ENCODE measurements at regions not wholly inside any gene's neighbourhood (a gene's known extent, or its start where the extent isn't known, plus 50 kb on each side); places are given as distances from the start of the nearest gene placed in this dataset.

DNA sequence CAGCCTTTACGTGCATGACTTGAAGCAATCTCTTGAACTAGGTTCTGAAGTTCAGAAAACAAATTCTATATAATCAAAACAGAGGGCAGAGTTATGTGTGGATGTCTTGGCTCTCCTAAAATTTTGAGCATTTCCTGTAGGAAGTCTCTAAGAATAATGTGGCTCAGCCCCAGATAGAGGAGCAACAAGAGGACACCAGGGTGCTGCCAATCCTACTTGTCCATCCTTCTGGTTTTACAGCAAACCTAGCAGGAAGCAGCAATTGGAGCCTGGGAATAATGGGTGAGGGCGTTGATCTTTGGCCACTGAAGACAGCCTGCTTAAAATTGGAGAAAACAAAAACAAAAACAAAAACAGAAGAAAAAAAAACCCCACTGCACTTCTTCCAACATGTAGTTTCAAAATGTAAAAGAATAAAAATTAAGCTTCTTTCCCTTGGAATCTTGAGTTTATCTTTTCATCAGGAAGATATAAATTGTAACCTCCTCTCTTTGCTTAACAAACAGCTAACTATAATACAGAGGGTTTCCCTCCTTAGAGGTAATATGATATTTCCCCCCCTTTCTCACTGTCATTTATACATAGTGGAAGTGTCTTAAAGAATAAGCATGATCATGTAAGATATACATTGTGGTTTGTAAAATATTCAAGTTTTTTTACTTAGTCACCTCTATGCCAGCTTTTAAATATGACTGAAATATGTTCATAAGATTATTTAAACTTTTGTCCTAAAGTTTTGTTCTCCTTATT is 130.6 kb downstream of the FBXO8 start:
- no peak overlapping the region for H3K4me3 ChIP-seq
- H3K4me1 ChIP-seq: peaks cover 4% of the 10 kb centered on the region
- no peaks in the 10 kb centered on the region for H3K27me3 ChIP-seq
- H3K27ac ChIP-seq: no peak overlapping the region
- DNase-seq (ENCODE audit: low spot score in 2 of 2): no peak
- WGBS: 51% methylated on average over 2 of the region's 2 CpGs
- H3K36me3 ChIP-seq: no peaks in the 10 kb centered on the region
- no peaks in the 10 kb centered on the region for H3K9me3 ChIP-seq
- TF ChIP-seq, protein P1, sequence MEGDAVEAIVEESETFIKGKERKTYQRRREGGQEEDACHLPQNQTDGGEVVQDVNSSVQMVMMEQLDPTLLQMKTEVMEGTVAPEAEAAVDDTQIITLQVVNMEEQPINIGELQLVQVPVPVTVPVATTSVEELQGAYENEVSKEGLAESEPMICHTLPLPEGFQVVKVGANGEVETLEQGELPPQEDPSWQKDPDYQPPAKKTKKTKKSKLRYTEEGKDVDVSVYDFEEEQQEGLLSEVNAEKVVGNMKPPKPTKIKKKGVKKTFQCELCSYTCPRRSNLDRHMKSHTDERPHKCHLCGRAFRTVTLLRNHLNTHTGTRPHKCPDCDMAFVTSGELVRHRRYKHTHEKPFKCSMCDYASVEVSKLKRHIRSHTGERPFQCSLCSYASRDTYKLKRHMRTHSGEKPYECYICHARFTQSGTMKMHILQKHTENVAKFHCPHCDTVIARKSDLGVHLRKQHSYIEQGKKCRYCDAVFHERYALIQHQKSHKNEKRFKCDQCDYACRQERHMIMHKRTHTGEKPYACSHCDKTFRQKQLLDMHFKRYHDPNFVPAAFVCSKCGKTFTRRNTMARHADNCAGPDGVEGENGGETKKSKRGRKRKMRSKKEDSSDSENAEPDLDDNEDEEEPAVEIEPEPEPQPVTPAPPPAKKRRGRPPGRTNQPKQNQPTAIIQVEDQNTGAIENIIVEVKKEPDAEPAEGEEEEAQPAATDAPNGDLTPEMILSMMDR (IDR thresholded peaks at IDR 0.05): no peak
- no peak for TF ChIP-seq EP300 (IDR thresholded peaks at IDR 0.05)
- no peak for TF ChIP-seq POLR2A (IDR thresholded peaks at IDR 0.05)
- TF ChIP-seq POLR2AphosphoS5 (IDR thresholded peaks at IDR 0.05): no peak

- no peak for DNase-seq (ENCODE audit: low spot score in 2 of 2)
- Histone ChIP-seq H3K9me3 (no peaks in the 10 kb centered on the region), H3K4me3 (no peak overlapping the region), H3K27ac (no peak overlapping the region), H3K27me3 (no peaks in the 10 kb centered on the region), H3K36me3 (no peaks in the 10 kb centered on the region), H3K4me1 (no peaks in the 10 kb centered on the region)
- WGBS: 77% methylated on average over 2 of the region's 2 CpGs
- TF ChIP-seq POLR2A (IDR thresholded peaks at IDR 0.05) (no peak), EP300 (IDR thresholded peaks at IDR 0.05) (no peak), POLR2AphosphoS5 (IDR thresholded peaks at IDR 0.05) (no peak)
- TF ChIP-seq, protein P1 (IDR thresholded peaks at IDR 0.05): no peak
Observed at GRCh38 chr4:174147863-174148262, 135.6 kb downstream of the FBXO8 start.

GRCh38 chr4:174144106-174144505 is 139.4 kb downstream of the FBXO8 start:
- Histone ChIP-seq H3K4me1 (no peaks in the 10 kb centered on the region), H3K36me3 (no peaks in the 10 kb centered on the region), H3K4me3 (no peak overlapping the region), H3K27me3 (no peaks in the 10 kb centered on the region), H3K27ac (no peak overlapping the region), H3K9me3 (no peaks in the 10 kb centered on the region)
- TF ChIP-seq EP300 (IDR thresholded peaks at IDR 0.05) (no peak), POLR2AphosphoS5 (IDR thresholded peaks at IDR 0.05) (no peak), POLR2A (IDR thresholded peaks at IDR 0.05) (no peak)
- TF ChIP-seq, protein P1 (IDR thresholded peaks at IDR 0.05): no peak
- DNase-seq (ENCODE audit: low spot score in 2 of 2): no peak

DNA sequence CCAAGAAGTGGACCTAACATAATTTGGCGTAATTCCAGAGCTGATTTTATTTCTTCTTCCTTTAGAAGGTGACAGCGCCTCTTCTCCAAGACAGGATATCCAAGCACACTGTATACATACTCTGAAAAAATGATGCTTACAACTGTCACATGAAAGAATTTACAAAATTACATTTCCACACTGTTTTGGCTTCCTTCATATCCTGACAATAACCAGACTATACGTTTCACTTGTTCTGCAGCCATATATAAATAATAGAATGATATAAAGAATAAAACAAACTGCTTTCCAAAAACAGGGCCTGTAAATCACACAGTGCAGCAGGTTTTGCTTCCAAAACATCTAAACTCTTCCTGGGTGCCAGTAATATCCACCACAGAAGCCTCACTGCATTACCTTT is 141.6 kb downstream of the FBXO8 start:
- no peak overlapping the region for H3K4me3 ChIP-seq
- no peak overlapping the region for H3K27ac ChIP-seq
- WGBS: 65% methylated on average over 3 of the region's 3 CpGs
- H3K4me1 ChIP-seq: no peaks in the 10 kb centered on the region
- H3K9me3 ChIP-seq: no peaks in the 10 kb centered on the region
- TF ChIP-seq POLR2A (IDR thresholded peaks at IDR 0.05) (no peak), POLR2AphosphoS5 (IDR thresholded peaks at IDR 0.05) (no peak), EP300 (IDR thresholded peaks at IDR 0.05) (no peak)
- TF ChIP-seq, protein P1 (IDR thresholded peaks at IDR 0.05): no peak
- H3K36me3 ChIP-seq: no peaks in the 10 kb centered on the region
- no peak for DNase-seq (ENCODE audit: low spot score in 2 of 2)
- no peaks in the 10 kb centered on the region for H3K27me3 ChIP-seq

DNA sequence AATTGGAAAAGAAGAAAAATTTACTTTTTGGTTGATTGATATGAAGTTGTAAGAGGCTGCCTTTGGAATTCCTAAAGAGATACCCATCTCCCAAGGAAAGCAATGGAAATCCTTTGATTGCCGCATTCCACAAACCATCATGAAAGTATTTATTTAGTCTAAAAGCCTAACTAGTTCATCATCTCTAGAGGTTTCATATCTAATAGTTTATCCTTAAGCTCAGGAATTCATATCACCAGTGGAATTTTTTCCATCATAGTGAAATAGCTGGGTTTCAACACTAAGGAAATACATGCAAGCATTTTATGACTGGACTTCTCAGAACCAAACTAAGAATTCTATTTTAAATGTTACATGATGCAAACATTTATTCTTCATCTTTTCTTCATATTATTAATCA is 144.9 kb downstream of the FBXO8 start:
- Histone ChIP-seq H3K27me3 (no peaks in the 10 kb centered on the region), H3K9me3 (no peaks in the 10 kb centered on the region), H3K4me3 (no peak overlapping the region), H3K27ac (no peak overlapping the region), H3K36me3 (no peaks in the 10 kb centered on the region), H3K4me1 (no peaks in the 10 kb centered on the region)
- TF ChIP-seq, protein P1 (IDR thresholded peaks at IDR 0.05): no peak
- TF ChIP-seq POLR2A (IDR thresholded peaks at IDR 0.05) (no peak), POLR2AphosphoS5 (IDR thresholded peaks at IDR 0.05) (no peak), EP300 (IDR thresholded peaks at IDR 0.05) (no peak)
- no peak for DNase-seq (ENCODE audit: low spot score in 2 of 2)
- 96% methylated on average over 1 of the region's 1 CpG for WGBS
